Aorta (tissue), 5 donors: ENCODE measurements at regions not wholly inside any gene's neighbourhood (a gene's known extent, or its start where the extent isn't known, plus 50 kb on each side); places are given as distances from the start of the nearest gene placed in this dataset.

Experiments used
- ATAC-seq: fragments of 200-7000 bp; cut with Tn5 transposase; one replicate; pipeline ENCODE4 v1.9.1; 2022; ENCODE audit warnings: moderate library complexity; ENCODE audit not compliant: low FRiP score
- DNase-seq, 2 donors: peaks; one replicate each; pipeline ENCODE4 v3.0.0-alpha.2; 2020
- H3K27ac ChIP-seq, 2 donors: one replicate each; pipeline ENCODE4 v1.5.1; 2013; ENCODE audit warnings: low read length in 2 of 2, mild to moderate bottlenecking in 2 of 2, moderate library complexity in 2 of 2, control low read depth in 1 of 2, inconsistent platforms in 1 of 2, low read depth in 1 of 2
- H3K27me3 ChIP-seq, 2 donors: one replicate each; pipeline ENCODE4 v1.6.1; 2013; ENCODE audit warnings: control low read depth in 1 of 2, low read length in 1 of 2, mild to moderate bottlenecking in 1 of 2, moderate library complexity in 1 of 2; ENCODE audit not compliant: insufficient read depth in 2 of 2, control insufficient read depth in 1 of 2
- H3K36me3 ChIP-seq, 2 donors: one replicate each; pipeline ENCODE4 v1.6.1; 2013; ENCODE audit warnings: control low read depth in 1 of 2, low read length in 1 of 2, mild to moderate bottlenecking in 1 of 2; ENCODE audit not compliant: insufficient read depth in 2 of 2, control insufficient read depth in 1 of 2
- H3K4me1 ChIP-seq, 2 donors: one replicate each; pipeline ENCODE4 v1.6.1; 2013; ENCODE audit warnings: low read length in 2 of 2, control low read depth in 1 of 2, mild to moderate bottlenecking in 1 of 2, moderate library complexity in 1 of 2; ENCODE audit not compliant: insufficient read depth in 2 of 2, control insufficient read depth in 1 of 2
- H3K4me3 ChIP-seq, 2 donors: one replicate each; pipeline ENCODE4 v1.5.1; 2013; ENCODE audit warnings: low read length in 2 of 2, control low read depth in 1 of 2, mild to moderate bottlenecking in 1 of 2
- H3K9me3 ChIP-seq: one replicate; pipeline ENCODE4 v1.6.1; 2013; ENCODE audit warnings: mild to moderate bottlenecking, low read length; ENCODE audit not compliant: control insufficient read depth
- WGBS, 2 donors: extraction: QIAGEN DNeasy Blood & Tissue Kit; methylation state at CpG; one replicate each; pipeline ENCODE4 v1.1.7; 2013; 5-methylcytosine and 5-hydroxymethylcytosine counted together
- intact Hi-C, 2 donors: fragments of 100-400 bp; cut with DNase I; formaldehyde crosslinking; loops; one replicate each; pipeline versions ENCODE4 v1.14.2 to v1.15.0; 2022
- donor health status: healthy with polysubstance abuse.
- donor health status: Bipolar disorder and iron deficiency.
- donor health status: DM: no; HTN: no; CAD: no.
- donor health status: DM: no; HTN: no; CAD: no.
- donor health status: DM: yes; HTN: yes; CAD: no.

- ATAC-seq (no peak), DNase-seq (no peak)
- intact Hi-C loops = no loop called here
- no peaks in the 10 kb centered on the region for H3K27me3 ChIP-seq
- H3K9me3 ChIP-seq = peaks cover 2% of the 10 kb centered on the region
- no peaks in the 10 kb centered on the region for H3K4me1 ChIP-seq
- no peaks in the 10 kb centered on the region for H3K36me3 ChIP-seq
- no peak overlapping the region for H3K27ac ChIP-seq
- H3K4me3 ChIP-seq = no peak overlapping the region
- WGBS, 2 donors = 44 to 57% methylated on average over 11 of the region's 11 CpGs
Measured at GRCh38 chr7:117982071-117983055, 109.1 kb upstream of the CTTNBP2 start.

- intact Hi-C loops = no loop called here
- 71 to 79% methylated on average over 2 of the region's 2 CpGs for WGBS, 2 donors
- Histone ChIP-seq H3K27ac (no peak overlapping the region), H3K36me3 (no peaks in the 10 kb centered on the region), H3K4me3 (no peak overlapping the region), H3K27me3 (no peaks in the 10 kb centered on the region), H3K9me3 (peaks cover 2% of the 10 kb centered on the region), H3K4me1 (no peaks in the 10 kb centered on the region)
- ATAC-seq (peak; percentile 78), DNase-seq (peak in 1 of 2 donors; percentile 44)
Measured at GRCh38 chr7:117986645-117987269, 113.5 kb upstream of the CTTNBP2 start.

- Histone ChIP-seq H3K36me3 (no peaks in the 10 kb centered on the region), H3K4me3 (no peak overlapping the region), H3K27me3 (no peaks in the 10 kb centered on the region), H3K4me1 (no peaks in the 10 kb centered on the region), H3K27ac (no peak overlapping the region), H3K9me3 (peaks cover 1% of the 10 kb centered on the region)
- DNase-seq (no peak), ATAC-seq (no peak)
- intact Hi-C loops = no loop called here
Measured at GRCh38 chr7:117990834-117991233, 117.6 kb upstream of the CTTNBP2 start.

- intact Hi-C loops = no loop called here
- H3K27ac ChIP-seq = no peak overlapping the region
- no peak for ATAC-seq
Measured at GRCh38 chr7:117992635-117993376, 119.6 kb upstream of the CTTNBP2 start.

DNA sequence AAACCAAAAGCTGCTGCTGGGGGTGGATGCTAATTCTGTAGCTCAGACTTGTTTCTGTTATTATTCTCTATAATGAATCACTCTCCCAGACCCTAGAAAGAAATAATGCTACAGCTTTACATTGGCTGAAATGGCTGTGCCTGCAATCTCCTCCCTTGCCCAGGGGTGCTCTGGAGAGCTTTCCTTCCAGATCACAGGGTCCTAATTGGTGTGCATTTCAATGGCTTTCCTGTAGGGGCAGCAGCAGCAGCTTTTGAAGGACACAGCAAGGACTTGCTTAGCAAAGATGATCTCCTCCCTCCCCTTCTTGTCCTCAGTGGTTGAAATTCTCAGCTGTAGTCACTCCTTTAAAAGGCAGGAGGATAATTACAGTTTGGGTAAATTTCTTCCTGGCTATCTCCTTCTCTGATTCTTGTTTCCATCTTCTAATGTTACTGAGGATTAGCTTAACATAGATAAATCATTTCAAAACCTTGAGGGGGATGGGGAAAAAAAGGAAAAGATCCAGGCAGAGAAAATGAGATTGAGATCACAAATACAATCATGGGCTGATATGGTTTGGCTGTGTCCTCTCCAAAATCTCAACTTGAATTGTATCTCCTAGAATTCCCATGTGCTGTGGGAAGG, 120.2 kb upstream of the CTTNBP2 start:
- no peak overlapping the region for H3K4me3 ChIP-seq
- H3K36me3 ChIP-seq = no peaks in the 10 kb centered on the region
- DNase-seq (no peak), ATAC-seq (no peak)
- intact Hi-C loops = no loop called here
- H3K27ac ChIP-seq = no peak overlapping the region
- H3K27me3 ChIP-seq = no peaks in the 10 kb centered on the region
- peaks cover 1% of the 10 kb centered on the region for H3K9me3 ChIP-seq
- H3K4me1 ChIP-seq = no peaks in the 10 kb centered on the region

More at GRCh38 chr7:117992635-117993376, 119.6 kb upstream of the CTTNBP2 start:
- DNase-seq = no peak
- no peaks in the 10 kb centered on the region for H3K36me3 ChIP-seq
- no peaks in the 10 kb centered on the region for H3K27me3 ChIP-seq
- WGBS, 2 donors = 36 to 72% methylated on average over 1 of the region's 1 CpG
- H3K9me3 ChIP-seq = peaks cover 1% of the 10 kb centered on the region
- H3K4me3 ChIP-seq = no peak overlapping the region
- H3K4me1 ChIP-seq = no peaks in the 10 kb centered on the region

DNA sequence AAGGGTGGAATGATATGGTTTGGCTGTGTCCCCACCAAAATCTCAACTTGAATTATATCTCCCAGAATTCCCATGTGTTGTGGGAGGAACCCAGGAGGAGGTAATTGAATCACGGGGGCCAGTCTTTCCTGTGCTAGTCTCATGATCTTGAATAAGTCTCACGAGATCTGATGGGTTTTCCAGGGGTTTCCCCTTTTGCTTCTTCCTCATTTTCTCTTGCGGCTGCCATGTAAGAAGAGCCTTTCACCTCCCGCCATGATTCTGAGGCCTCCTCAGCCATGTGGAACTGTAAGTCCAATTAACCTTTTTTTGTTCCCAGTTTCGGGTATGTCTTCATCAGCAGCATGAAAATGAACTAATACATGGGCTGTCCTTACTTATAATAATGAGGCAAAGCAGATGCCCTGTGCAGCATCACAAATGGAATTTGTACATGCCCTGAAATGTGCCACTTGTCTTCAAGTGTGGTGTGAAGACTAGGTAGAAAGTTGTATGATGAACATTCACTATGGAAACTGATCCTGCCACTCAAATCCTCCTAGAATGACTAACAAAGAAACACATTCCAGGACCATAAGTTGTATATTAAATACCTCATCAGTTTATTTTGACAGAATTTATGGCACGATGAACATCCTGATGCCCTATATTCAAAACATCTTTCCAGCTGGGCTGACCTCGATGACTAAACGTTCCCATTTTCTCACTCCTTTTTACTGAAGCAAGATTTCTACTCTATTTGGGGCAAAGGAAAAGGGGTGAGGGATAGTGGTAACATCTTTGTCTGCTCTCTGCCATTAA, 122.8 kb upstream of the CTTNBP2 start:
- peaks cover 1% of the 10 kb centered on the region for H3K9me3 ChIP-seq
- H3K4me1 ChIP-seq = no peaks in the 10 kb centered on the region
- no peaks in the 10 kb centered on the region for H3K27me3 ChIP-seq
- no peak overlapping the region for H3K4me3 ChIP-seq
- intact Hi-C loops = no loop called here
- no peak overlapping the region for H3K27ac ChIP-seq
- no peaks in the 10 kb centered on the region for H3K36me3 ChIP-seq
- WGBS, 2 donors = 87 to 89% methylated on average over 8 of the region's 8 CpGs
- DNase-seq (no peak), ATAC-seq (no peak)

DNA sequence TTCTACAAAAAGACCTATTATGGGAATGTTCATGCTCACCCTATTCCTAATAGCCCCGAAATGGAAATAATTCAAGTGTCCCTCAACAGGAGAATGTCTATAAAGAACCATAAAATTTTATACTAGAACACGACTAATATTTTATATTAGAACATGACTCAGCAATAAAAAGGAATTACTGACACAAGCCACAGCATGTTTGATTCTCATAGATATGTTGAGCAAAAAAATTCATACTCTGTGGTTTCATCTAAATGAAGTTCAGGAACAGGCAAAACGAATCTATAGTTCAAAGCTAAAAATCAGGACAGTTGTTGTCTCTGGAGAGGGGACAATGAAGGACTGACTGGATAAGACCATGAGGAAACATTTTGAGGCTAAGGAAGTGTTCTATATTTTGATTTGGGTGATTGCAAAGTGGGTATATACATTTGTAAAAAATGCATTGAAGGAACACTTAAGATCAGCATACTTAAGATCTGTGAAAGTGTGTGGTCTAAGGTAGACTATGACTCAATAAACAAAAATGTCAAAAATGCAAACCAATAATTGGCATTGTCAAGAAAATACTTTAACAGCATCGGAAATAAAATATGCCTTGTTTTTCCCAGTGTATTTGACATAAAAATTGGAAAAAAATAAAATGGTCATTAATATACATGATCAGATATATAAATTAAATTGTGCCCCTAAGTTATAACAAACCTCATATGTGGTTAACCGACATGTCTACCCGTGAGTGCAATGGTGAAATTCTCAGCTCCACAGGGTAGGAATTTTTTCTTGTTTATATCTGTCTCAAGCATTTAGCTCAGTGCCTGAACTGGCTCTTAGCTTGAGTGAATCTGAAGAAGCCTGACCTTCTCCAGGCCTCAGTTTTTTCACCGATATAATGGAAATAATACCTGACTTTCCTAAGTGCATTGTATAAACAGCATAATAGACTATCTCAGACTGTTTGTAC, 124.9 kb upstream of the CTTNBP2 start:
- no peaks in the 10 kb centered on the region for H3K27me3 ChIP-seq
- no peaks in the 10 kb centered on the region for H3K4me1 ChIP-seq
- H3K4me3 ChIP-seq = no peak overlapping the region
- intact Hi-C loops = no loop called here
- H3K9me3 ChIP-seq = peaks cover 1% of the 10 kb centered on the region
- WGBS, 2 donors = 65 to 71% methylated on average over 7 of the region's 7 CpGs
- H3K36me3 ChIP-seq = no peaks in the 10 kb centered on the region
- no peak for DNase-seq
- H3K27ac ChIP-seq = no peak overlapping the region
- ATAC-seq = no peak
